Hematopoietic multipotent progenitor cell treated with erythropoietin and hydrocortisone succinate and interleukin-3 and kit ligand, for 6 days (in vitro differentiated cells): ENCODE measurements at regions not wholly inside any gene's neighbourhood (a gene's known extent, or its start where the extent isn't known, plus 50 kb on each side); places are given as distances from the start of the nearest gene placed in this dataset.
"Not testable (repeated sequence)": the region's sequence is repeated elsewhere in the genome, so short reads cannot be mapped to it uniquely, and the experiment has no call there.

Experiments
- DNase-seq: peaks from one replicate; pipeline ENCODE4 v3.0.0-alpha.2; 2015

GRCh38 chr10:21285742-21286331, 239.6 kb downstream of the SKIDA1 start:
- no peak for DNase-seq

- DNase-seq, result no peak
Measured at GRCh38 chr10:21285207-21285606, 240.3 kb downstream of the SKIDA1 start.

- no peak for DNase-seq
Measured at GRCh38 chr10:21284301-21284700, 241.2 kb downstream of the SKIDA1 start.

- not testable (repeated sequence) for DNase-seq
Measured at GRCh38 chr10:21283053-21283452, 242.4 kb downstream of the SKIDA1 start.

GRCh38 chr10:21281765-21282484, 243.6 kb downstream of the SKIDA1 start:
- DNase-seq, result no peak

GRCh38 chr10:21280971-21281572, 244.4 kb downstream of the SKIDA1 start:
- DNase-seq, result no peak

GRCh38 chr10:21280037-21280436, 245.4 kb downstream of the SKIDA1 start:
- no peak for DNase-seq

- DNase-seq, result no peak
Measured at GRCh38 chr10:21279217-21279575, 246.3 kb downstream of the SKIDA1 start.

GRCh38 chr10:21278491-21279216, 246.8 kb downstream of the SKIDA1 start:
- peak; percentile 92 for DNase-seq

GRCh38 chr10:21273400-21273968, 252.0 kb downstream of the SKIDA1 start:
- DNase-seq, result no peak

GRCh38 chr10:21272643-21273399, 252.7 kb downstream of the SKIDA1 start:
- no peak for DNase-seq

- no peak for DNase-seq
Measured at GRCh38 chr10:21270976-21271375, 254.5 kb downstream of the SKIDA1 start.

GRCh38 chr10:21269289-21269688, 256.2 kb downstream of the SKIDA1 start:
- DNase-seq, result no peak

- DNase-seq, result no peak
Measured at GRCh38 chr10:21265622-21266021, 259.9 kb downstream of the SKIDA1 start.

GRCh38 chr10:21264271-21264670, 261.2 kb downstream of the SKIDA1 start:
- no peak for DNase-seq

- no peak for DNase-seq
Measured at GRCh38 chr10:21263839-21264238, 261.6 kb downstream of the SKIDA1 start.

GRCh38 chr10:21263263-21263803, 262.1 kb downstream of the SKIDA1 start:
- no peak for DNase-seq

GRCh38 chr10:21261842-21262294, 263.6 kb downstream of the SKIDA1 start:
- no peak for DNase-seq

- DNase-seq, result no peak
Measured at GRCh38 chr10:21260506-21261149, 264.9 kb downstream of the SKIDA1 start.

- DNase-seq, result no peak
Measured at GRCh38 chr10:21260066-21260465, 265.4 kb downstream of the SKIDA1 start.

GRCh38 chr10:21257919-21258318, 267.6 kb downstream of the SKIDA1 start:
- DNase-seq, result no peak

- DNase-seq, result no peak
Measured at GRCh38 chr10:21257191-21257590, 268.3 kb downstream of the SKIDA1 start.
